ENCODE measurements at regions not wholly inside any gene's neighbourhood (a gene's known extent, or its start where the extent isn't known, plus 50 kb on each side); places are given as distances from the start of the nearest gene placed in this dataset.
"Not testable (repeated sequence)": the region's sequence is repeated elsewhere in the genome, so short reads cannot be mapped to it uniquely, and the experiment has no call there.

DNA sequence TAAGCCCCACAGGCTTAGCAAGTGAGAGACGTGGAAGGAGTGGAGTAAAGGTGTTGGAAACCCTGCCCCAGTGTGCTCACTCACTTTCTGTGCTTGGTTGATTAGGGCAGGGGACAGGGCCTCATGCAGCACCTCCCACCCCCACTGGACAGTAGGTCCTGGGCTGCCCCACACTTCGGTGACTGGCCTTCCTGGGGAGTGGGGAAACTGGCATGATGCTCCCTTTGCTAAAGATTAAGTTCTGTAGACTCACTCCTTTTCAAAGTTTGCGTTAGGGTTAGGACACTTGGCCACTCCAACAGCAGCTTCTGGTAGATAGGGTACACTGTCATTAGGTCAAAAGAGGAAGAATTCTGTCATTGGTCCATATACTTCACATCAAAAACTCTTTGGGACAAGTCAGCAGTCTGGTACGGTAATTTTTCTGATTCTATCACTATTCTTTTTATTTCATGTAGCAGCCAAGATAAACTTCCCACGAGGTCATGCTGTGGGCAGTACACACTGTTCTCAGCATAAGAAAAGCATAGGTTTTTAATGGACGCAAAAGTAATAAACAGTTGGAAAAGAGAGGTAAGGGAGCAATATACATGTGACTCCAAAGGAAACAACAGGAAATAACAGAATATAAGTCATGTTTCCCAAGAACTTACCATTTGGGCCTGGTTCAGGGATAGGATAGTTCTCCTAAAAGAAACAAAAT lies 106.6 kb upstream of the TERB2 start:
- DNase-seq (ENCODE audit: low read depth in 2 of 2): not testable (repeated sequence)

DNA sequence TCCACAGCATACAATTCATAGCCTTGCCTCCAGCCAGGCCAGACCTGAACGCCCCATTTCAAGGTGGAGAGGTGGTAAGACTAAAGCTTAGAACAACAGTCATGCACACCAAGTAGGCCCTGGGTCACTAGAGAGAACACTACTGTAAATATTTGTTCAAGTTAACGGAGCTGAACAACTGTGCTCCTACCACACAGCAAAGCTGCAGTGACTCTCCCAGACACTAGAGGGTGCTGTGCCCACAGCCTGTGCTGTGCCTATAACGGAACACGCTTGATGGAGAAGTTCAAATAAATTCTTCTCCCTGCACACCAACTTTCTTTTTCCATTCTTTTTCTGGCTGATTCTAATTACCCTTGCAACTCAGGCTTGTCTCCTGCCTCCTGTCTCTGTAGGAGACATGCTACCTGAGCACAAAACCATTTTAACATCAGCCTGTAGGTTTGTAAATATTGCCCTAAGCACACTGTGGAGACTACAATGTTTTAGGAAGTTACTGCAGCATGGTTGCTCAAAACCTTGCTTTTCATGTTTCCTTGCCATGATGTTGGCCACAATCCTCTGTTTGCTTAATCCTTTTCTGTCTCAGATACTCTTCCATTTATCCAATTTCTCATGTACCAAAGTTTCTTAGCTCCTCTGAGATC lies 103.1 kb upstream of the TERB2 start:
- DNase-seq (ENCODE audit: low read depth in 2 of 2): peak; percentile 59 to 66

DNA sequence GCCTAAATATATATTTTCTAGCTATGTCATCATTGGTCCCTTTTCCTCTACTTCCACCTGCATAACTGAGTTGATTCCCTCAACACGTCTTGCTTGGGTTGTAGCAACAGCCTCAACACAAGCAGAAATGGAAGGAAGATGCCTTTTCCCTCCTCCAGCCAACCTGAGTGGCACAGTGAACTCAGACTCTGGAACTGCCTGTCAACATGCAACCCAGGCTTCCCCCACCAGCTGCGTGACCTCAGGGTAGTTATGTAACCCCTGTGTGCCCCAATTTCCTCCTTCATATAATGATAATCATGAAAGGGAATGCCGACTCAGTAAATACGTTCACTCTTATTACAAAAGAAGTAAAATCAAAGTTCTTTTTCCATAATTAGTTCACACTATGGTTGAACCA lies 101.8 kb upstream of the TERB2 start:
- not testable (repeated sequence) for DNase-seq (ENCODE audit: low read depth in 2 of 2)

DNA sequence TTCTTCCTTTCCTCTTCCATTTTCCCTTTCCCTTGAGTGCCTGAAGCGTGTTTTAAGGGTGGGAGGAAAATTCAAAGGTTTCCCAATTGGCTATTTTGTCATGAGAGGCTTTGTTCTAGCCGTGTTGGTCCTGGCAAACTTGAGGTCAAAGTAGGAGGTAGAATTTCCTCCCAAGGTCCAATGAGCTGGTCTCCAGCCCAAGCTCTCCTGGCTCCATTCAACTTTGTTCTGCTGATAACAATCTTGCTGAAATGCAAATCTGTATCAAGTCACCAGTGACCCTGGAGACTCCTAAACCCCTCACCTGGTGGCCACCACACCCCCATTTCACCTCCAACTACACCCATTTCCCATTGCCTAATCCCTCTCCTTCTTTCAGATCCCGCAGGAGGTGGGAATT lies 100.2 kb upstream of the TERB2 start:
- not testable (repeated sequence) for DNase-seq (ENCODE audit: low read depth in 2 of 2)

DNA sequence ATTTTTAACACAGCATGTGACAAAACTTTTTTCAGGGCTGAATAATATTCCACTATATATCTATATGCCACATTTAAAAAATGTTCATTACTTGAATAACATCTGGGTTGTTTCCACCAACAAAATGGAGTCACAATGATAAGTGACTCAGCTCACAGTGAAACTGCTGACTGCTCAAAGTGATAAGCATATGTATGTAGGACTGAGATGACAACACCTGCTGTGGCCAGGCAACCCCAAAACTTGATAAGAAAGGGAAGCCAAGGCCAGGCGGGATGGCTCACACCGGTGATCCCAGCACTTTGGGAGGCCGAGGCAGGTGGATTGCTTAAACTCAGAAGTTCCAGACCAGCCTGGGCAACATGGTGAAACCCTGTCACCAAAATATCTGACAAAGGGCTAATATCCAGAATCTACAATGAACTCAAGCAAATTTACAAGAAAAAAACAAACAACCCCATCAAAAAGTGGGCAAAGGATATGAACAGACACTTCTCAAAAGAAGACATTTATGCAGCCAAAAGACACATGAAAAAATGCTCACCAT lies 99.2 kb upstream of the TERB2 start:
- DNase-seq (ENCODE audit: low read depth in 2 of 2): not testable (repeated sequence)

DNA sequence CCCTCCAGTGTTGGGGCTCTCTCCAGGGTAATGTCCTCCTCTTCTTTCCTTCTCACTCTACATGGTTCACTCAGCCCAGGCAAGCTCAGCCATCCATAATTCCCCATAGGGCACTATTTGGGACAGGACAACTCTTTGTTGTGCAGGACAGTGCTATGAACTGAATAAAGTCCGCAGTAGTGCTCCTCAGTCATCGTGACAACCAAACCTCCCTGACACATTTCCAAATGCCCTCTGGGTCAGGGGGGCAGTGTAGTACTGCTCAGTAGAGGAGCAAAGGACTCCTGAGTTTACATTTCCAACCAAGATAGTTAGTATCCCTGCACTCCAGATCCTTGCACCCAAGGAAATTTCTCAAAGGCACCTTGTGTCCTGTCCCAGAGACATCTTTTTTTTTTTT lies 97.4 kb upstream of the TERB2 start:
- not testable (repeated sequence) for DNase-seq (ENCODE audit: low read depth in 2 of 2)

DNA sequence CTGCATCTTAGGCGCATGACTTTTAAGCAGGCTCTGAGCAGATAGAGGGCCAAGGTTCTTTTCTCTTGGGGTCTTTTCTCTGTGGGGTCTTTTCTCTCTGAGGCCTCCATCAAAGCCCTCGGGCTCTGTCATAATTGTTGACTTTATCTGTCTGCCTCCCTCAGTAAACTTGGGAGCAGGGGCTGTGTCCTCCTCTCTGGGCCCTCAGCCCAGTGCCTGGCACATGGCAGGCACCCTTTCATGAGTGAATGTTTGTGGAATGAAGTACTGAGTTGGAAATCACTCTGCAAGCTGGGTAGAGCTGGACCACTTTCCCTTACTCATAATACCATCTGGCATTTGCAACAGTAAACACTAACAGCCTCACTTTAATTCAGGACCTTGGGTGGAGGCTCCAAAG lies 96.3 kb upstream of the TERB2 start:
- DNase-seq (ENCODE audit: low read depth in 2 of 2): not testable (repeated sequence)

DNA sequence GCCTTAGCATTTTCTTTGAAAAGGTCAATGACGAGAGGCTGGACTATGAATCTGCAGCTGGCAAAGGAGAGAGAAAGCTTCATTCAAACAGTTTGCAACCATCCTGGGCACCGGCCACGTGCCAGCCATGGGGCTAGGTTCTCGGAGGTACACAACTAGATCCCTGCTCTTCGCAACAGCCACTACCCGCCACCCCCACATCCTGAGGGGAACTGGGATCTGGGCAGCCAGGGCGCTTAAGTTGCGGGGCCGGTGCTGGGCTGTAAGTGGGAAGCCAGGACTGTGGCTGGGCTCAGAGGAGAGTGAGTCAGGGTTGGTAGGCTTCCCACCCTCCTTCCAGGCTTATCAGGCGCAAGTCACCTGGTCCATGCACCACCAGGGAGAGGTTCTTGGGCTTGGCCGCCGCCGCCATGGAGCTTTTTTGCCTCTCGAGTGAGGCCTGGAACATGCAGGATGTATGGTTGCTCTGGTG lies 95.0 kb upstream of the TERB2 start:
- no peak for DNase-seq (ENCODE audit: low read depth in 2 of 2)

DNA sequence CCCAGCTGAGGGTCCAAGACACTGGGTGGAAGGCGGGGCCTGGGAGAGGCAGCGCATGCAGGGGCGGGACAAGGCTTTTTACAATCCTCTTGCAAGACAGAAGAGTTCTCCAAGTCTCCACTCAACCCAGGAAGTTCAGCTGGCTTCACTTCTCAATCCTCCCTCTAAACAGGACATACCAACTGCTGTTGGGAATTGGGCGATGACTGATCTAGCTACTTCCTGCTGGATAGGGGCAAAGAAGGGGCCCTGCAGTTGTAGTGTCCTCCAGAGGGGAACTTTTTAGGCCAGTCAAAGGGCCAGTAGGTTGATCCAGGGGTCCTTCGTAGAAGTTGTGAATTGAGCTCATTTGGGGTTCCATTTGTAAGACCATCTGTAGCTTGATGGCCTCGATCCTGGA lies 94.6 kb upstream of the TERB2 start:
- DNase-seq (ENCODE audit: low read depth in 2 of 2): no peak

DNA sequence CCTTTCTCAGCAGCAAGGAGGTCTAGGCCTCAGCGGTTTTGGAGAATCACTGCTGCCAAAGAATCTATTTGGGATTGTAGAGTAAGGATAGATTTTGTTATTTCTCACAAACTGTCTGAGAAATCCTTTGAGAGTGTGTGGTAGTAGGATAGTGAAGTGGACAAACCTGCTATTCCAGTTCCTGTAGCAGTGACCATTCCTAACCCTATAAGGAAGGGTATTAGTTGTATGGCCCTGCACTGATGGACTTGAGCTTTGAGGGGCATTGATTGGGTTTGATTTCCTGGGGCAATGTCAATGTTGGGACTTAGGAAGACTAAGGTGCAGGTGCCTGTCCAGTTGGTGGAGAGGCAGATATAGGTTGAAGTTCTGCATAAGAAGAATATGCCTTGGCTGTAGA lies 93.6 kb upstream of the TERB2 start:
- not testable (repeated sequence) for DNase-seq (ENCODE audit: low read depth in 2 of 2)

DNA sequence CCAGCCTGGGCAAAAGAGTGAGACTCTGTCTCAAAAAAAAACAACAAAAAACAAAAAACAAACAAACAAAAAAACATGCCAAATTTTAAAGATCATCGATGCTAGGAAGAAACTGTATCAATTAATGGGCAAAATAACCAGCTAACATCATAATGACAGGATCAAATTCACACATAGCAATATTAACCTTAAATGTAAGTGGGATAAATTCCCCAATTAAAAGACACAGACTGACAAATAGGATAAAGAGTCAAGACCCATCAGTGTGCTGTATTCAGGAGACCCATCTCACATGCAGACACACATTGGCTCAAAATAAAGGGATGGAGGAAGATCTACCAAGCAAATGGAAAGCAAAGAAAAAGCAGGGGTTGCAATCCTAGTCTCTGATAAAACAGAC lies 88.4 kb upstream of the TERB2 start:
- DNase-seq (ENCODE audit: low read depth in 2 of 2): not testable (repeated sequence)

DNA sequence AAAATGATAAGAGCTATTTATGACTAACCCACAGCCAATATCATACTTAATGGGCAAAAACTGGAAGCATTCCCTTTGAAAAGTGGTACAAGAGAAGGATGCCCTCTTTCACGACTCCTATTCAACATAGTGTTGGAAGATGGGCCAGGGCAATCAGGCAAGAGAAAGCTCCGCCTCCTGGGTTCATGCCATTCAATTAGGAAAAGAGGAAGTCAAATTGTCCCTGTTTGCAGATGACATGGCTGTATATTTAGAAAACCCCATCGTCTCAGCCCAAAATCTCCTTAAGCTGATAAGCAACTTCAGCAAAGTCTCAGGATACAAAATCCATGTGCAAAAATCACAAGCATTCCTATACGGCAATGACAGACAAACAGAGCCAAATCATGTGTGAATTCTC lies 86.4 kb upstream of the TERB2 start:
- DNase-seq (ENCODE audit: low read depth in 2 of 2): not testable (repeated sequence)

DNA sequence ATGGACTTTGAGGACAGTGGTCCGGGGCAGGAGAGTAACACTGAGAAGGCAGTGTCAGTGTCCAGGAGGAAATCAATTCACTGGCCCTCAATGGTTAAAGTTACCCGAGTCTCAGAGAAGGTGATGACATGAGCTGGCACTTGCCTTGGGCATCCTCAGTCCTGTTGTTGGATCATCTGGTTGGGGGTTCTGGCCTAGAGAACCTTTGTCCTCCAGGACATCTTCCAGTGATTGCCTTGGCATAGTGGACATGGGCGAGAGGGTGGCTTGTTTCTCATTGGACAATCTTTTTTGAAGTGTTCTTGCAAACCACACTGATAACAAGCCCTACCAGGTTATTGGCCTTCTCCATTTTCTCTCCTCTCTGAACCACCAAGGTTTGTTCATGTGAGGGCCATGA lies 83.4 kb upstream of the TERB2 start:
- DNase-seq (ENCODE audit: low read depth in 2 of 2): no peak

DNA sequence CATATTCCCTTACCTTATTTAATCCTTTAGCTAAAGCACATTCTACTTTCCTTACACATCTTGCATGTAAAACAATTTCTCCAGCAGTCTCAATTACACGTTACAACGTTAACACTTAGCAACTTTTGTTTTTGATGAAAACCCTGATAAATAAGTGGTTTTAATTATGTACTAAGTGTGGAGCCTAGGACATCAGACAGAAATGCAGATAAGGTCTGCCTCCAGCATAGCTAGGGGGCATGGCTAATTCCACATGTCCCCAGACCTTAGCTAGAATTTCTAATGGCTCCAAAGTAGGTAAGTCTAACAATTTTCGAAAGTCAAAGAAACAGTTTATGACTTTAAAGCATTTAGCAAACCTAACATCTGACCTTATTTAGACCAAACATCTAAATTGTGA lies 77.4 kb upstream of the TERB2 start:
- no peak for DNase-seq (ENCODE audit: low read depth in 2 of 2)

DNA sequence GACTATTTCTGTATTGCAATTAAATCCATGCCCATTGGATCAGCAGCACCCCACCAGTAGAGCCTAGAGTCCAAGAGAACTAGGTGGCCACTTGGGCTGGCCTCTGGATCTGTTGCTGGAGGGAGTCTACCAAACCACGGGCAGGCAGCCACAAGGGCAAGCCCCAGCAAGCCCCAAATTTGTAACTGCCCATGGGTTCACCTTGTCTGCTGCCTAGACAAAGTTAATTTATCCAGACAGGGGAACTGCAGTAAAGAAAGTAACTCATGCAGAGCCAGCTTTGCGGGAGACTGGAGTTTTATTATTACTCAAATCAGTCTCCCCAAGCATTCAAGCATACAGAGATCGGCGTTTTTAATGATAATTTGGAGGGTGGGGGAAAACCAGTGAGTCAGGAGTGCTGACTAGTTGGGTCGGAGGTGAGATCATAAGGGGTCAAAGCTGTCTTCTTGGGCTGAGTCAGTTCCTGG lies 74.0 kb upstream of the TERB2 start:
- peak; percentile 19 to 55 for DNase-seq (ENCODE audit: low read depth in 2 of 2)

DNA sequence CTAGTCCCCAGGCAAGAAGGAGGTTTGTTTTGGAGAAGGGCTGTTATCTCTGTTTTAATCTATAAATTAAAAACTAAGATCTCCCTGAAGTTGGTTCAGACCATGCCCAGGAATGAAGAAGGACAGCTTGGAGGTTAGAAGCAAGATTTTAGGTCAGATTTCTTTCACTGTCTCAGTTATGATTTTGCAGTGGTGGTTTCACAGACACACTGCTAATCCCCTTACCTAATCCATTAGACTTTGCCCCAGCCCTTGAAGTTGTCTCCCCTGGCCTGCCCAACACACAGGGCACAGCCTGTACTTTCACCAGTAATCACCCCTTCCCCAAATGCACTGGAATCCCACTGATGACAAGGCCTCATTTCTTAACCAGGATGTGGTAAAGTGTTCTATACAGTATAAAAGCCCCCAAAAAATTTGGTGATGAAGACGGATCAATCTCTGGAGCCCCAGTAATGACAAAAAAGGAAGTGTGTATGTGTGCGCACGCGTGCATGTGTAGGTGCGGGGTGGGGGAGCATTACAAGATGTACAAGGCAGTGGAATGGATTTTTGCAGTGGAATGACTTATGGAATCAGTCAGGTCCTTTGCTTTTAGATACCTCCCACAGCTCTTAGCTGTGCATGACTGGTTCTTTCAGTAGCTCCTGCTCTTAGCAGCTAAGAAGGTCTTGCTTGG lies 73.1 kb upstream of the TERB2 start:
- no peak for DNase-seq (ENCODE audit: low read depth in 2 of 2)

DNA sequence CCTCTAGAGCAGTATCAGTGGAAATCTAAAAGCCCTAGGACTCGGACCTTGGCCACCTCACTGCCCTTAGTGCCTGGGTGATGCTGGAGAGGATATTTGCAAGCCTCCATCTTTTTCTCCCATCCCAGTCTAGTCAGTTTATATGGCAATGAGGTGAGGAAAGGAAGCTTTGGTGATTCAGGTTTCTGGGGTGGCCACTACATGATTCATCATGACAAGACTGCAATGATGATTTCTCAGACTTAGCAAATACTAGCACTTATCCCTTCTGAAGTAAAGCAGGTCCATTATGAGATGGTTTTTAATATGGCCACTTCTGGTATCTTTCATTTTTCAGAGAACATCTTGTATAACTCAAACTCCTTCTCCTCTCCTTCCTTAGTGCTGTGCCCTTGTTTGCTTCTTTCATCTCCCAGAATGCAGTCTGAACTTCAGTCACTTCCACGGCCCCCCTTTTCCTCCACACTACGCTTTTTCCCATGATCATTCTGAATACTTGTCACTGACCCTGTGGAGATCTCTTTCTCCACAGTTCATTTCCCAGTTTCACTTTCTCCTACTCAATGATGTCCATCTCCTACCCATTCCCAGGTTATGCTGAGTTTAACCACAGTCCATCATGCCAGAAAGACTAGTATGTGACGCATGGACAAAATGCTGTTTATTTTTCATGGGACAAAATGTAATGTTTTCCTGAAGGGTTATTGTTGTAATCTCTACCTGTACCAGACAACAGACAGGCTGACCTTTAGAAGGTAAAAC lies 57.4 kb upstream of the TERB2 start:
- DNase-seq (ENCODE audit: low read depth in 2 of 2): not testable (repeated sequence)

DNA sequence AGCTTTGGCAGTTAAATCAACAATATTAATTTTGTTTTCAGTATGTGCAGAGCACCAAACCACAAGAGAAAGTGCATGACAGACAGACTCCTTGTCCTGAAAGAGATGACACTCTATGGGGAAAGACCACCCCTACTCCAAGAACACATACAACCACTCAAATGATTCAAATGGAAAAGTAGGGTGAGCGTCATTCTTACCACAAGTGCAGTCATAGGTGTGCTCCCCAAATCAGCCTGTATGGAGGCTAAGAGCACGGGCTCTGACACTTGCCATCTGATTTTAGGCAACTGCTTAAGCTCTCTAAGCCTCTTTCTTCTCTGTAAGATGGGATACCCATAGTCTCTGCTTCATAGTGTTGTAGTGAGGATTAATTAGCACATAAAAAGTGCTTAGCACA lies 56.7 kb upstream of the TERB2 start:
- not testable (repeated sequence) for DNase-seq (ENCODE audit: low read depth in 2 of 2)

DNA sequence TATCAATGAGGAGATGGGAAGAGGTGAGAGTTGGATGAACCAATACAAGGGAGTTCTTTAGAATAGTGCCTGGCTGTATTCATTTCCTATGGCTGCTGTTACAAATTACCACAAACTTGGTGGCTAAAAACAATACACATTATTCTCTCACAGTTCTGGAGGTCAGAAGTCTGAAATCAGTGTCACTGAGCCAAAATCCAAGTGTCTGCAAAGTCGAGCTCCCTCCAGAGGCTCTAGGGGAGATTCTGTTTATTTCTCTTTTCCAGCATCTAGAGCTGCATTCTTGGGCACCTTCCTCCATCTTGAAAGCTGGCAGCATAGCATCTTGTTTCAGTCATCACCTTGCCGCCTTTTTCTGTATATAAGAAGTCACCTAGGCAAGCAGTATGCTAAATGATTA lies 55.7 kb upstream of the TERB2 start:
- DNase-seq (ENCODE audit: low read depth in 2 of 2): not testable (repeated sequence)

DNA sequence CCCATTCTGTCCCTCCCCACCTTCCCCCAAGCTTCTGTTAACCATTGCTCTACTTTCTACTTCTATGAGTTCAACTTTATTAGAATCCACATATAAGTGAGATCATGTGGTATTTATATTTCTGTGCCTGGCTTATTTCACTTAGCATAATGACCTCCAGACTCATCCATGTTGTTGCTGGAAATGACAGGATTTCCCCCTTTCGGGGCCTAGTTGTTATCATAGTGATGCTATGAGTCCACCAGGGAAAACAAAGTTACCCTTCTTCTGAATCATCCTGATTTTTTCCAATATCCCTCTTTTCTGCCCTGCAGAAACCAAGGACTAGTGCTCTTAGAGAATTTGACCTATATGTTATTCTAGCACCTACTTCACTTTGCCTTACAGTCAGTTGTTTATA lies 53.2 kb upstream of the TERB2 start:
- not testable (repeated sequence) for DNase-seq (ENCODE audit: low read depth in 2 of 2)

DNA sequence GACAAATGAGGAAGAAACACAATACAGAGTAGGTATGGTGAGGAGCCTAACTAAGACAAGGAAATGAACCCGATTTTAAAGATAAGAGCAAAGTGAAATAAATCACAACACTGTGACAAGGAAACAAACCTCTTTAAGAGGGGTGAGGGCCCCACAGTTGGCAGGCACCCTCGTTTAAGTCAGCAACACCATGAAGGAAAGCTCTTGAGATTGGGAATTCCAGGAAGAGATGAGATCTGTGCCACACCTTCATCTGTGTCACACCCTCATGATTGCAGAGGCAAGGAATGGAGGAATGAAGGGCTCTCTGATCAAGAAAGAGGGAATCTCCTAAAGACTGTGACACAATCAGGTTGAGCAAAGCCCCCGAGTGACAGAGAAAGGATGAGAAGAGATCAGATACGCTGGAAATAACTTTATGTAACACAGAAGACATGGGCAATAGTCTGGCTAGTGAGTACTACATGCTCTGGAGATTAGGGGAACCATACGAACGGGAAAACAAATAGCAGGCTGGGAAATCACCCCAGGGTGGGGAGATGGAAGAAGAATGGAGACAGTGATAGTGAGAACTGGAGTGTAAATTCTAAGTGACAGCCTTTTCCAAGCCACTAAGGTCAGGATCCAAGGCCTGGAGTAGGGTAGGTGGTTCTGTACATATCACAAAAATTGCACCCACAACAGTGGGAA lies 51.7 kb upstream of the TERB2 start:
- not testable (repeated sequence) for DNase-seq (ENCODE audit: low read depth in 2 of 2)
